ENCODE measurements at regions not wholly inside any gene's neighbourhood (a gene's known extent, or its start where the extent isn't known, plus 50 kb on each side); places are given as distances from the start of the nearest gene placed in this dataset.

- no peak for TF ChIP-seq CTCF (IDR thresholded peaks at IDR 0.05)
- no peak for TF ChIP-seq POLR2AphosphoS5 (IDR thresholded peaks at IDR 0.05; ENCODE audit: low read depth, low read length)
- TF ChIP-seq TCF7L2 (IDR thresholded peaks at IDR 0.05; ENCODE audit: low read depth, low read length), result no peak
Measured at GRCh38 chr21:28791595-28792282, 200.9 kb downstream of the LTN1 start.
